ENCODE measurements at regions not wholly inside any gene's neighbourhood (a gene's known extent, or its start where the extent isn't known, plus 50 kb on each side); places are given as distances from the start of the nearest gene placed in this dataset.

DNA sequence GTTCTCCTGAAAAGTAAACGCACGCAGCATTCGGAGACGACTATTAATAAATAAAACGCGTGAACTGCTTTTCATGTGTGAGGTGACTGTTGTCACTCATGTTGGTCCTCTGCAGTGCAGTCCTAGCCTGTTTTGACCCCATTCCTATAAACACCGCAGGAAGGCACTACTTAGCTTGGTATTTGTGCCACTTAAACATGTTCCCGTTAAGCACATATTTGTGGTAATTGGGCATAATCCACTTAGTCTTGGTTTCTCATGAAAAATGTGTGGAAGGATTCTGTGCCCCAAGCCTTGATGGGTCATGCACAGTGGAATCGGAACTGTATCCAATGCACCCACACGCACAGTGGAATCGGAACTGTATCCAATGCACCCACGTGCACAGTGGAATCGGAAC is 313.9 kb downstream of the THBS2 start:
- TF ChIP-seq, protein P1, sequence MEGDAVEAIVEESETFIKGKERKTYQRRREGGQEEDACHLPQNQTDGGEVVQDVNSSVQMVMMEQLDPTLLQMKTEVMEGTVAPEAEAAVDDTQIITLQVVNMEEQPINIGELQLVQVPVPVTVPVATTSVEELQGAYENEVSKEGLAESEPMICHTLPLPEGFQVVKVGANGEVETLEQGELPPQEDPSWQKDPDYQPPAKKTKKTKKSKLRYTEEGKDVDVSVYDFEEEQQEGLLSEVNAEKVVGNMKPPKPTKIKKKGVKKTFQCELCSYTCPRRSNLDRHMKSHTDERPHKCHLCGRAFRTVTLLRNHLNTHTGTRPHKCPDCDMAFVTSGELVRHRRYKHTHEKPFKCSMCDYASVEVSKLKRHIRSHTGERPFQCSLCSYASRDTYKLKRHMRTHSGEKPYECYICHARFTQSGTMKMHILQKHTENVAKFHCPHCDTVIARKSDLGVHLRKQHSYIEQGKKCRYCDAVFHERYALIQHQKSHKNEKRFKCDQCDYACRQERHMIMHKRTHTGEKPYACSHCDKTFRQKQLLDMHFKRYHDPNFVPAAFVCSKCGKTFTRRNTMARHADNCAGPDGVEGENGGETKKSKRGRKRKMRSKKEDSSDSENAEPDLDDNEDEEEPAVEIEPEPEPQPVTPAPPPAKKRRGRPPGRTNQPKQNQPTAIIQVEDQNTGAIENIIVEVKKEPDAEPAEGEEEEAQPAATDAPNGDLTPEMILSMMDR (conservative IDR thresholded peaks at IDR 0.05) = no peak
- no peak for TF ChIP-seq ZFX (IDR thresholded peaks at IDR 0.05)
